22Rv1 (cell line): ENCODE measurements at regions not wholly inside any gene's neighbourhood (a gene's known extent, or its start where the extent isn't known, plus 50 kb on each side); places are given as distances from the start of the nearest gene placed in this dataset.

Source experiments
- H3K27ac ChIP-seq: fragments of 450-650 bp; 2 replicates; pipeline ENCODE4 v1.5.1; 2017
- CTCF ChIP-seq: fragments of 450-650 bp; IDR thresholded peaks from 2 replicates; pipeline ENCODE4 v1.5.1; 2017; ENCODE audit warnings: mild to moderate bottlenecking
- ZFX ChIP-seq: fragments of 450-650 bp; IDR thresholded peaks from 2 replicates; pipeline ENCODE4 v1.6.1; 2017; ENCODE audit warnings: antibody characterized with exemption, borderline replicate concordance

- TF ChIP-seq CTCF = no peak
- TF ChIP-seq ZFX = no peak
- no peak overlapping the region for H3K27ac ChIP-seq
Observed at GRCh38 chr2:234202601-234203000, 152.1 kb downstream of the SPP2 start.

- no peak overlapping the region for H3K27ac ChIP-seq
- TF ChIP-seq ZFX (no peak), CTCF (no peak)
Observed at GRCh38 chr2:234199996-234200395, 149.5 kb downstream of the SPP2 start.

GRCh38 chr2:234198976-234199375 is 148.5 kb downstream of the SPP2 start:
- TF ChIP-seq CTCF = no peak
- no peak for TF ChIP-seq ZFX
- H3K27ac ChIP-seq = no peak overlapping the region

- H3K27ac ChIP-seq = no peak overlapping the region
- TF ChIP-seq CTCF = no peak
- no peak for TF ChIP-seq ZFX
Observed at GRCh38 chr2:234195516-234195915, 145.0 kb downstream of the SPP2 start.

GRCh38 chr2:234193977-234194563 is 143.6 kb downstream of the SPP2 start:
- no peak for TF ChIP-seq ZFX
- no peak for TF ChIP-seq CTCF
- no peak overlapping the region for H3K27ac ChIP-seq

- no peak overlapping the region for H3K27ac ChIP-seq
Observed at GRCh38 chr2:234191819-234192407, 141.4 kb downstream of the SPP2 start.

More at GRCh38 chr2:234191819-234192407, 141.4 kb downstream of the SPP2 start:
- TF ChIP-seq ZFX (no peak), CTCF (no peak)
